ENCODE measurements at regions not wholly inside any gene's neighbourhood (a gene's known extent, or its start where the extent isn't known, plus 50 kb on each side); places are given as distances from the start of the nearest gene placed in this dataset.
"Not testable (repeated sequence)": the region's sequence is repeated elsewhere in the genome, so short reads cannot be mapped to it uniquely, and the experiment has no call there.

DNA sequence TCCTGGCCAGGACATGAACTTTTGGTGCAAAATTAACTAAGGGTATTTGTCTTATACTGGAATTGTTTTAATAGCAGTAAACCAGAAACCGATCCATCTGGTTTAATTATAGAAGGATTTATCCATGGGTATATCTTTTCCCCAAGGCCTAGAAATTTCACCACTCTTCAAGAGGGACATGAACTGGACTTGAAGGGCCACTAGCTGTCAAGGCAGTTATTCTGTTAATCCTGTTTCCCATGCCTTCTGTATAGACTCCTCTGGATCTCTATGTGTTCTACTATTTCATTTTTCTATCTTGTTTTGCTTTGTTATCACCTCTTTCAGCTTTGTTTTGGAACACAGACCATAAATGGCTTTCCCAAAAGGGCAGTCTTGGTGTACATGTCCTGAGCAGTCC, 467.6 kb downstream of the KIF4B start:
- FAIRE-seq, result no peak
- no peak for DNase-seq (ENCODE audit: insufficient read length, low spot score)

DNA sequence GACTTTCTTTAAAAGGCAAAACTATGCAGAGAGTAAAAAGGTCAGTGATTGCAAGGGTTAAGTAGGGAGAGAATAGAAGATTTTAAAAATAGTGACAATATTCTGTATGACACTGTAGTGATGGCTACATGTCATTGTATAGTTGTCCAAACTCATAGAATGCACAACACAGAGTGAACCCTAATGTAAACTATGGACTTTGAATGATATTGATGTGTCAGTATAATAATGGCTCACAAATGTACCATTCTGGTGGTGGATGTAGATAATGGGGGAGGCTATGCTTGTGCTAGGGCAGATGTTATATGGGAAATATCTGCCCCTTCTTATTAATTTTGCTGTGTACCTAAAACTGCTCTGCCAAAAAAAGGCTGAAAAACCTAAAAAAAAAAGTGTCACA, 468.9 kb downstream of the KIF4B start:
- FAIRE-seq (no peak), DNase-seq (ENCODE audit: insufficient read length, low spot score) (no peak)

DNA sequence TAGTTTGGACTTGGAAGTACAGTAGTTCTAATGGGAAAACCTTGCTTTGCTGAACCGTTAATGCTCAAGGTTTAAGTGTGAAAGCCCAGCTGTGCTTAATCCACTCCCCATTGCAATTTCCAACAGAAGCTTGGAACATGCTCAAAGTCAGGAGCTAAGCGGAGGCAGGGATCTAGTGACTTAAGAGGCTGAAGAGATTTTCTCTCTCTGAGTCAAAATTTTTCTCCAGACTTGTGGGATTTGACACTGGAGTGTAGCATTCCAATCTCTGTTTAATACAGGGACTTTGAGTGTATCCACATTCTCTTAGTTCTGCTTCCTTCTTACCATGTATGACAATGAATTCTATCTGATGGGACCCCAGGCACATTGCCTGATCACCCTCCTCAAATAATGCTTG, 471.8 kb downstream of the KIF4B start:
- DNase-seq (ENCODE audit: insufficient read length, low spot score) (no peak), FAIRE-seq (no peak)

DNA sequence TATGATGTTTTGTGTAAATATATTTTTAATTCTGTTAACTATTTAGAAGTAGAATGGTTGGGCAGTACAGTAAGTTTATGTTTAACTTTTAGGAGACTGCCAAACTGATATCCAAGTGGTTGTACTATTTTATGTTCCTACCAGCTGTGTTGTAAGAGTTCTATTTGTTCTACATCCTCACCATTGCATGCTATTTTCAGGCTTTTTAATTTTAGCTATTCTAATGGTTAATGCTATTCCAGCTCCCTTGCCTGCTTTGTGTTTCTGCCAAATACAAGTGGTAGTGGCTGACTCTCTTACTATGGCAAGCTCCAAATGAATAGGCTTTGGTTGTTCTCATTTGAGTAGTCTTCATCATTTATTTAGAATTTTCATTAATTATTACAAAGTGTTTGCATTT, 476.4 kb downstream of the KIF4B start:
- no peak for FAIRE-seq
- no peak for DNase-seq (ENCODE audit: insufficient read length, low spot score)

DNA sequence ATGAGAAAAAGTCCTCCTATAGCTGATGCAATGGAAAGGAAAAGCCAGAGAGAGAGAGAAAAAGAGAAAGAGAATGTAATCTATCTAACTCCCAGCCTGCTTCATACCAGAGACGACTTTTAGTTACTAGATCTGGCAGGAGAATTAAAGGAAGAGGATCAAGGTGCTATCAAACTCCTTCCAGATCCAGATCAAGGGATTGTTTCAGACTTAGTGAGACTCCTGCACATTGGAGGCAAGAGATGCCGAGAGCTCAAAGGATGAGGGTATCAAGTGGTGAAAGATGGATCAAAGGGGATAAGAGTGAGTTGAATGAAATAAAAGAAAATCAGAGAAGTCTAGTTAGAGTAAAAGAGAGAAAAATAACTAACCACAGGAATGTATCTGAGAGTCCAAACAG, 478.6 kb downstream of the KIF4B start:
- FAIRE-seq (no peak), DNase-seq (ENCODE audit: insufficient read length, low spot score) (no peak)

DNA sequence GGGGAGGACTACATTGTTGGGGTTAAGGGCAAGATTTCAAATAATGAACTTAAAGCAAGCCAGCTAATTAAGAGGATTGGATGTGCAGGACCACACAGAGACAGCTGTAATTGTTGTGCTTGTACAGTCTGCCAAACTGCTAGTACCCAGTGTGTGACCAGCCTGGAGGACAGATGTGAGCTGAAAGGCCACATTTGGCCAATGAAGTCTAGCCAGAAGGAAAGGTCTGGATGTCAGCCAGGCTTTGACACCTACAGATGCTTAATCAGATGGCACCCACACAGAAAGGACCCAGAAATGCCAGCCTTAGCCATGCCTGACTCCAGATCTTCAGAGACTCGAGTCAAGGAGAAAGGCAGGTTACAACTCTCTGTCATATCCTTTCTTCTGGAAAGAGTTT, 491.1 kb downstream of the KIF4B start:
- no peak for DNase-seq (ENCODE audit: insufficient read length, low spot score)
- no peak for FAIRE-seq

DNA sequence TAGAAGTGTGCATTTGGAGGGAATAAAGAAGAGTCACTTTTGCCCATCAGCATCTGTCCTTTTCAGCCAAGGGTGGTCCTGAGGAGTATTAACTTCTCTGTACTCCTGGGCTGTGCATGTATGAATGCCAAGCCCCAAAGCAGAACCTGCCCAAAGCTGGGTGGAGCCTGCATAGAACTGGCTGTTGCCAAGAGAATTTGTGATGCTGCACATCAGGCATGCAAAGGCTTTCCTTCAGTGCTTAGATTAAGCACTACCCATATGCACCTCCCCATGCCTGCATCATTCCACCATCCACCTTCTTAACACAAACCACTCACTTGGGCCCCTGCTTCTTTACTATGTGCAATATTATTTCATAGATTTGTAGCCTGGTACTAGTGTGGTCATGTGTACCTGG, 493.8 kb downstream of the KIF4B start:
- FAIRE-seq, result no peak

DNA sequence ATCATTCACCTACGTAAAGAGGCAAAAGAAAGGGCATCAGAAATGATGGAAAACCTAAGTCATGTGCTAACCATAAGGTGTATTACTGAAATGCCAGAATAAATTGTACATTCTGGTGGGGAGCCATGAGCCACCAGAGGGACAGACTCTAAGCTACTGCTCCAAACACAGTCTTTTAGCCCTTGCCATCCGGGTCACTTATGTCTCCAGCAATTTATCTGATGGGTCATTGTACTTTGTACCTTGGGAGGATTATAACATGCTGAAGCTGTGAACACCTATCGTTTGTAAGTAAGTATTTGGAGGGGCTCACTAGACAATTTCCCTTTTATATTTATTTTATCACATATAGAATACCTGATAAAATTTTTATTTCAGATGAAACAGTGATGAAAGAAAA, 495.1 kb downstream of the KIF4B start:
- FAIRE-seq, result no peak

More for the DNA sequence above, 493.8 kb downstream of the KIF4B start:
- no peak for DNase-seq (ENCODE audit: insufficient read length, low spot score)

DNA sequence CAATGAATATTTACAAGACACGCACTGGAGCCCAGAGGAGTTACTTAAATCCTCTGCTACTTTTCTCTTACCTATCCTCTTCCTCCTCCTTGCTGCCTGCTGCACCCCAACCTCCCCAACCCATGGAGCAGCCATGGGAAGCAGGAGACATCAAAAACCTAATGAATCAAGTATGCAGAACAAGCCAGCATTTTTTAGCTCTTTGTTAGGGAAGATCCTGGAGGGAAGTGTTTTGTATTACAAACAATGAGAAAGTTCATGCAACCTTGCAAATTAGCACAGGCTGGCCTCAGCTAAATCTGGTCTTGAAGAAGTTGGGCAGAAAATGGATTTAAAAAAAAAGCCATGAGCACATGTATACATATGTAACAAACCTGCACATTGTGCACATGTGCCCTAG, 498.8 kb downstream of the KIF4B start:
- FAIRE-seq (no peak), DNase-seq (ENCODE audit: insufficient read length, low spot score) (no peak)

More for the DNA sequence above, 495.1 kb downstream of the KIF4B start:
- DNase-seq (ENCODE audit: insufficient read length, low spot score), result no peak

DNA sequence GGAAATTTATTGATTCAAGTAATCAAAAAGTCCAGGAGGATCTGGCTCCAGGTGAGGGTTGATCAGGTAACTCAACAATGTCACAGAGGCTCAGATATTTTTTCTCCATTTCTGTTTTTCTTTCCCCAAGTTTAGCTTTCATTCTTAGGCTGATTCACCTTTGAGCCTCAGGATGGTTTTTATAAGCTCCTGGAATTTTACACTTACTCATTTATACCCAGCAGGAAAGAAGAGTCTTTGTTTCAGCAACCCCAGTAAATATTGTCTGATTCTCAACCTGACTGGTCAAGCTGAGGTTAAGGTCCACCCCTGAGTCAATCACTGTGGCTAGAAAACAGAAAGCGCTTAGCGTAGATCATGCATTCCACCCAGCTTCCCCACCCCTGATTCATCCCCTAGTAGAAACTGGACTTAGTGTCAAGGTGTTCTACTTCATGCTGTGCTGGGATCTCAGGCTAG, 500.6 kb downstream of the KIF4B start:
- DNase-seq (ENCODE audit: insufficient read length, low spot score) (no peak), FAIRE-seq (no peak)

DNA sequence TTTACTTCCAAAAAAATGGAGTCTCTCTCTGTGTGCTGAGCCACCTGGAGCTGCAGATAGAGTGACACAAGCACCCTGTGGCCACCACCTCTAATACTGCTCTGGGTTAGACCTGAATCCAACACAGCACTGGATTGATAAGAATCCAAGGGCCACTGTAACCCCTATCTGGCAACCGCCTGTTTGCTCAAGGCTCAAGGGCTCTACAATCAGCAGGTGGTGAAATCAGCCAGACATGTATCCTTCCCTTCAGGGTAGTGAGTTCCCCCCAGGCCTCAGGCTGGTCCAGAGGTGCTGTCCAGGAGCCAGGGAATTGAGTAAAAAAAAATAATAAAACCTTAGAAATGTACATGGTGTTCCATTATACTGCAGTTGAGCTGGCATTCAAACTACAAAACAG, 509.0 kb downstream of the KIF4B start:
- FAIRE-seq, result no peak
- DNase-seq (ENCODE audit: insufficient read length, low spot score), result no peak

DNA sequence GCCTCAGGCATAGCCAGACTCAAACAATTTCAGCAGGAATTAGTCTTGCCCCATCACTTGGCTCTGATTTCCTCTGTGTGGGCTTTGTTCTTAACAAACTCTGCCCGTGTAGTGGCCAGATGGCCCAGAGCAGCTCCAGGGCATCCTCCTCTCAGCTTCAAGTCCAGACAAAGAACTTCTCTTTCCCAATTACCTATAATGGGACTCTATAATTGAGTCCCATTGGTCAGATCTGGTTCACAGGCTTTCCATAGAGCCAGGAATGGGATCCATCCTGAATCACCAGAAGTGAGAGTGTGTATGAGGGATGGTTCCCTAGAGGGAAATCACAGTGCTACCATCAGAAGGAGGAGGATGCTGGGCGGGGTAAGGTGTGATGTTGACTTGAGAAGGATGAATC, 515.8 kb downstream of the KIF4B start:
- DNase-seq (ENCODE audit: insufficient read length, low spot score), result no peak

DNA sequence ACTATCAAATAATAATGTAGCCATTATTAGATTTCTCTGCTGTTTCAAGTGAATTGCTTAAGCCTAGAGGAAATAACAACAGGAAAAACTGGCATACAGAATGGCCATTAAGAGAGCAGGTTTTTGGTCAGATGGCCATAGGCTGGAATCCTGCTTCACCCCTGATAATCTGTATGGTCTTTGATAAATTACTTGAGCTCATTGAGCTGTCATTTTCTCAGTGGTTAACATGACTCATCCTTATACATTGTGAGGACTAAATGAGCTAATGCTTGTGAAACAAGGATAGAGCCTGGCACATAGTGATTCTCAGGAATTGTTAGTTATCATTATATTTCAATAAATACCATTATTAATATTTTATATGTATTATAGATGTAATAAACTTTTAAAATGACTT, 516.5 kb downstream of the KIF4B start:
- FAIRE-seq, result no peak
- DNase-seq (ENCODE audit: insufficient read length, low spot score), result no peak

More for the DNA sequence above, 515.8 kb downstream of the KIF4B start:
- no peak for FAIRE-seq

DNA sequence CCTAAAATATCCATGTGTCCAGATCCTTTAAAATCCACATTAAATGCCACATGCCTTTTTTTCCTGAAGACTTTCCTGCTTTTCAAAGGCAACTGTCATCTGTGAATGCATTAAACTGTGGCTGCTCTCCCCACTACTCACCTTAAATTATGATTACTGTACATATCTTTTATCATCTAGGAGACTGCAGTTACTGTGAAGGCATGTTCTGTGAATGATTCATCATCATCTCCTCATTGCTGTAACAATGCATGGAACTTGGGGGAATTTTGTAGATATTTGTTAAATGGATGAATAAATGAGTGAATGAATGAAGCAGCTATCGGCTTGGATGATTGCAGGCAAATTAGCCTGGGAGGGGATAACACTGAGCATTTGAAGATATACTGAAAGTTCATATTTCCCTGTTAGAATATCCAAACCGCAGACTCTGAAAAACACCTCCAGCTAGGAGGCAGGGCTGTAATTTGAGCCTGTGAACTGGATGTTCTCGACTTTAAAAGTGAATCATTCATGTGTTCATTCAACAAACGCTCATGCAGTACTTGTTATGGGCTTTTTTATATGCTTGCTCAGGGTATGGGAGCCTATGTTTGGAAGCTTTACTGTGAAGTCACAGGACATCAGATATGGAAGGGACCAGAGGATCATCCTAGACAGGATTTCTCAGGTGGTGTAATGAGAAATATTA, 519.2 kb downstream of the KIF4B start:
- FAIRE-seq, result no peak
- no peak for DNase-seq (ENCODE audit: insufficient read length, low spot score)

DNA sequence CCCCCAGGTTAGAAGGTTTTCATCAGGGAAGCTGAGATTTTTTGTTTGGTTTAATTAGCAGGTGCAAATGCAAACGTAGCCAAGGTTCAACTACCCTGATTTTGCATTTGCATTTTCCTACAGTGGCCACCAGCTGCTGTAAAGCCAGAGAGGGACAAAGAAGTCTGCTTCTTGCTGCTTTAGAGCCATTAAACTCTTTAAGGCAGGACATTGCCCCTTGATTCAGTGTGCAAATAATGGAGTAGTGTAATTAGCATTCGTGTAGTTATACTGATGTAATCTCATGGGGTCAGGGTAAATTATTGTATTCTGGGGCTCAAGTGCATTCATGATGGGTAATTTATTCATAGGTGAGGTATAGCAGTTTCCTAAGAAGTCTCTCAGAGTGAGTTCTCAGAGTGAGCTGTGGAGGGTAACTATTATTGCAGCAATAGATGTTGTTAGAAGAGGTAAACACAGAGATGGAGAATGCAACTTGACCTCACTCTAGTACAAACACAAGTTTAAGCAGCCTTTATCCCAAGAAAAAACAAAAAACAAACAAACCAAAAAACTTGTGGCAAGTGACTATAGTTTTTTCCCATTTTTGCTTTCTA, 526.5 kb downstream of the KIF4B start:
- no peak for FAIRE-seq

DNA sequence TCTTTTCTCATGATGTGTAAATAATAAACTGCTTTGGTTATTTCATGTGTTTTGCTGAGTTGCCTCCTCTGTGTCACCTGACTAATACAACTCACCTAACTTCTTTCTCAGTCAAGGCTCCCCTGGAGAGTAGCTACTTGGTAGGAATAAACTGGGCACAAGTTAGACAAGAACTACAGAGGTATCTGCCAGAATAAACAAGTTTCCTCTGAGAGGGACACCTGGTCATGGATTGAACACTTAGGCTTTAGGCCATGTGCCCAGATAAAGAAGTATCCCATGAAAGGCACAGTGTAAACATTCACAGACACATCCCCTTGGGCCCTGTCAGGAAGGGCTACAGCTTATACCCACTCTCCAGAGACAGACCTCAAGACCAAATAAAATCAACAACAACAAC, 532.5 kb downstream of the KIF4B start:
- FAIRE-seq (no peak), DNase-seq (ENCODE audit: insufficient read length, low spot score) (no peak)

More for the DNA sequence above, 526.5 kb downstream of the KIF4B start:
- no peak for DNase-seq (ENCODE audit: insufficient read length, low spot score)

DNA sequence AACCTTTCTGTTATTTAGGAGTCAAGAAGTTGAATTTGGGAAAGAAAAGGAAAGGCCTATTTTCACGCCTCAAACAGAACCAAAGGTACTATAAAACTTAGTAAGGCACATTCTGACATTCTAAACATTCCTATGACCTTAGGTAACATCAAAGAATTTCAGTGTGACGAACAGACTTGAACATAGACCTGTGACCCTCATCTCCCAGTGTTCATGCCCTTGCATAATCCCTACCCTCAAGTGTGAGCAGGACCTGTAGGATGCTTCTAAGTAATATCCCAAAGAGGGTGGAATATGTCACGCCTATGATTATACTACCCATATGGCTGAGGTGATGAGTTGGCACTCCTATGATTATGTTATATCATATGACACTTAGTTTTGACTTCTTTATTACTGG, 540.9 kb downstream of the KIF4B start:
- DNase-seq (ENCODE audit: insufficient read length, low spot score) (no peak), FAIRE-seq (no peak)

DNA sequence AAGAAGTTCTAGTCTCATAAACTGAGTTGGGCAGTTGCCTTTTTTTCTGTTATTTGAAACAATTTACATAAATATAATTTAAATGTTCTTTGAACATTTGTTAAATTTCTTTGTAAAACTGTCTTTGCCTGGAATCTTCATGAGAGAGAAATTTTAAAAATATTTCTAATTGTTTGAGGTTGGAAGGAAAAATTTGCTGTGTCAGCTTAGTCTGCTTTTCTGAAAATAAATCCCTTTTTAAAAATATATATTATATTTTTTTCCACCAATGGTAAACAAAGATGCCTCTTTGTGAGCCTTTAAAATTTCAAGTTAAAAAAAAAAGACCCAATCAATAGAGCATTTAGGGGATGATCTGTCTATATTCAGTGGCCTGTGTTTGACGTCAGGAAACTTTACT, 542.7 kb downstream of the KIF4B start:
- DNase-seq (ENCODE audit: insufficient read length, low spot score) (no peak), FAIRE-seq (no peak)

DNA sequence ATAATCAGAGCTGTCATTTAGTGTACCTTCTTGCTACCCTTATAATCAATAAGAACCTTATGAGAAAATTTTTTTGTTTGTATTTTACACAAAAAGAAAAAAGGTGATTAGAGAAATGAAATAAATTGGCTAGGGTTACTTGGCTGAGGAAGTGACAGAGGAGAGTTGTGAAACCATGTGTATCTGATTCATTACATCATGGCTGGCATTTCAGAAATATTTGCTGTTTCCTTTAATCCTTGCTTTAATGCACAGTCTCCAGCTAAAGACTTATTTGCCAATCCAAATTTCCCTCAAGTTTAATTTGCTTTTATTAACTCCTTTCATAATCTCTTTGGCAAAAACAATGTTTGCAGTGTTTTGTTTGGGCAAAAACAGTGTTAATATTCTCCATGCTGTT, 543.1 kb downstream of the KIF4B start:
- no peak for FAIRE-seq
- DNase-seq (ENCODE audit: insufficient read length, low spot score), result no peak

DNA sequence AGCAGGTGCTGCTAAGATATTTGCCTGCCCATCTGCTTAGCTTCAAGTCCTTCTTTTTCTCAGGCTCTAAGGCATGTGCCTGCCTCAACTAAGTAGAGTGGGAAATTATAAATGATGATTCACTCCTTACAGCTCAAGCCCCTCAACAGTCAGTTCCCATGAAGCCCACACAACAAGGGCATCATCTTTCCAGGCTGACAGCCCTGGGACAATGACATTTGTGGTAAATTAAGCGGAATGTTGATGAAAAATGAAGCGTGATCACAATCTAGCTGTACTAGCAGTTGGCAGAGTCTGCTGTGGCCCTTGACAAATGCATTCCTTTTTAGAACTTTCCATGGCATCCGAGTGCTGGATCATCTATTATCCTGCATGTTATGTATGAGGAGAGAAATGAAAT, 548.6 kb downstream of the KIF4B start:
- FAIRE-seq (no peak), DNase-seq (ENCODE audit: insufficient read length, low spot score) (no peak)

DNA sequence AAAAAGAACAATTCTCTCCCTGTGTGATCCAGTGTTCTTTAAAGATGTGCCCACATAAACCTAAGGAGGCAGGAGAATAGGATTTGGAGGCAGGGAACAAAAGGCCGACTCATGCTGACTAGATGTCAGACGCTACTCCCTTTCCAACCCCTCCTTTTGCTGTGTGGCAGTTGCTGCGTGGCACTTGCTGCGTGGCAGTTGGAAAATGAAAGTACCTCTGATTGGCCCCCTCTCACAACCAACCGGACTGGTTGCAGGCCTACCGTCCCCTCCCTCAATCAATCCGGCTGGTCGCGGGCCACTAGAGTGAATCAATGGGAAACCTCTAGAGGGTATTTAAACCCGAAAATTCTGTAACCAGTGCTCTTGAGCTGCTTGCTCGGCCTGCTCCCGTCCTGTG, 551.0 kb downstream of the KIF4B start:
- DNase-seq (ENCODE audit: insufficient read length, low spot score) (no peak), FAIRE-seq (no peak)

DNA sequence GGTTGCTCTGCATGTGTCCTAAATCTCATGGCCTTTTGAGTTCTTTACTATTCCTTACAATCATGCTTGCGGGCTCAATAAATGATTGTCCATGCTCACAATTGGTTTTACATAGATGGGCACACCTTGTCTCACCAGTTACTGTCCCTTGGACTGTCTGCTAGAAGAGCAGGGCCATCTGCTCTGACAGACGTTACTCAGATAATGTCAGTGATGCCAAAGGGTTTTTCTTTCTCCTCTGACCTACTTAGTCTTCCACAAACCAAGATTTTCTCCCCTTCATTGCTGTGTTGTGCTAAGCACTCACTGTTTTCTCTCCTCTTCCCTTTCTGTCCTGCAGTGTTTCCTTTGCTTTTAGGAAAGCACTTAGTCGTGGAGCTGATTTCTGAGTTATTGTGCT, 562.3 kb downstream of the KIF4B start:
- no peak for DNase-seq (ENCODE audit: insufficient read length, low spot score)

DNA sequence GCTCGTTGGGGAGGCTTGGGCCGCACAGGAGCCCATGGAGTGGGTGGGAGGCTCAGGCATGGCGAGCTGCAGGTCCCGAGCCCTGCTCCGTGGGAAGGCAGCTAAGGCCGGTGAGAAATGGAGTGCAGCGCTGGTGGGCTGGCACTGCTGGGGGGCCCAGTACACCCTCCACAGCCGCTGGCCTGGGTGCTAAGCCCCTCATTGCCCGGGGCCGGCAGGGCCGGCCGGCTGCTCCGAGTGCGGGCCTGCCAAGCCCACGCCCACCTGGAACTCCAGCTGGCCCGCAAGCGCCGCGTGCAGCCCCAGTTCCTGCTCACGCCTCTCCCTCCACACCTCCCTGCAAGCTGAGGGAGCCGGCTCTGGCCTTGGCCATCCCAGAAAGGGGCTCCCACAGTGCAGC, 573.3 kb downstream of the KIF4B start:
- DNase-seq (ENCODE audit: insufficient read length, low spot score); FAIRE-seq: not testable (repeated sequence)

More for the DNA sequence above, 562.3 kb downstream of the KIF4B start:
- no peak for FAIRE-seq

Data from GM19239 (cell line).